H1 (cell line): ENCODE measurements at regions not wholly inside any gene's neighbourhood (a gene's known extent, or its start where the extent isn't known, plus 50 kb on each side); places are given as distances from the start of the nearest gene placed in this dataset.

Experiments used
- CTCF ChIA-PET: fragments of 300-600 bp; sonication (Branson Sonifier 250); formaldehyde crosslinking; loops from one replicate; lab custom pipeline; 2021; ENCODE audit not compliant: partially characterized antibody; lab: Charles Lee
- POLR2A ChIA-PET: fragments of 300-600 bp; sonication (Branson Sonifier 250); formaldehyde crosslinking; loops from one replicate; lab custom pipeline; 2021; ENCODE audit warnings: inconsistent platforms; ENCODE audit not compliant: partially characterized antibody; lab: Charles Lee
- DNase-seq, 2 experiments: peaks; one replicate each; pipeline versions ENCODE4 v3.0.0 to v3.0.0-alpha.2; 2010 to 2022; ENCODE audit warnings: low spot score in 2 of 2, low read depth in 1 of 2, mixed read lengths in 1 of 2
- FAIRE-seq: peaks from 2 replicates; lab custom pipeline; 2011; peaks lifted over from hg19 to GRCh38; lab: Jason Lieb, UNC
- H2AFZ ChIP-seq: 2 replicates; pipeline ENCODE4 v1.8.1; 2012; ENCODE audit warnings: low read length, inconsistent platforms
- H2AK5ac ChIP-seq: 2 replicates; pipeline ENCODE4 v1.6.1; 2013; ENCODE audit warnings: low read depth, low read length
- H2BK120ac ChIP-seq: replicated peaks from 2 replicates; pipeline ENCODE3; 2013; ENCODE audit warnings: low read depth, low read length, inconsistent platforms
- H2BK12ac ChIP-seq: 2 replicates; pipeline ENCODE4 v1.6.1; 2013; ENCODE audit warnings: low read depth, low read length
- H2BK15ac ChIP-seq: 2 replicates; pipeline ENCODE4 v1.6.1; 2013; ENCODE audit warnings: low read length
- H2BK20ac ChIP-seq: 2 replicates; pipeline ENCODE4 v1.6.1; 2013; ENCODE audit warnings: low read length
- H2BK5ac ChIP-seq: 2 replicates; pipeline ENCODE4 v1.6.1; 2013; ENCODE audit warnings: low read depth, low read length
- H3K14ac ChIP-seq: 2 replicates; pipeline ENCODE4 v1.6.1; 2013; ENCODE audit warnings: inconsistent platforms; ENCODE audit not compliant: insufficient read length
- H3K18ac ChIP-seq: 2 replicates; pipeline ENCODE4 v1.6.1; 2013; ENCODE audit warnings: low read length; ENCODE audit errors: extremely low read depth
- H3K23ac ChIP-seq: 2 replicates; pipeline ENCODE4 v1.6.1; 2013; ENCODE audit warnings: inconsistent platforms; ENCODE audit not compliant: insufficient read length
- H3K23me2 ChIP-seq: 2 replicates; pipeline ENCODE4 v1.6.1; 2013; ENCODE audit warnings: low read depth, low read length
- H3K27ac ChIP-seq: 2 replicates; pipeline ENCODE4 v1.6.1; 2011; ENCODE audit warnings: low read depth, low read length, inconsistent platforms
- H3K27me3 ChIP-seq, 4 experiments: replicated peaks in 1 of 4; 1 replicate in 1 of 4; 2 replicates in 3 of 4; pipeline versions ENCODE4 v1.6.1 to v1.8.1; 2011 to 2013; ENCODE audit warnings: low read length in 3 of 4, mild to moderate bottlenecking in 3 of 4, inconsistent platforms in 2 of 4, mixed read lengths in 2 of 4, moderate library complexity in 1 of 4; ENCODE audit not compliant: control insufficient read depth in 3 of 4, insufficient read depth in 3 of 4; ENCODE audit errors: extremely low read depth in 1 of 4
- H3K36me3 ChIP-seq, 4 experiments: 2 replicates each; pipeline versions ENCODE4 v1.6.1 to v1.8.1; 2011 to 2013; ENCODE audit warnings: mild to moderate bottlenecking in 4 of 4, low read length in 3 of 4, moderate library complexity in 2 of 4, control low read depth in 1 of 4, inconsistent platforms in 1 of 4; ENCODE audit not compliant: insufficient read depth in 4 of 4, control insufficient read depth in 2 of 4
- H3K4ac ChIP-seq: replicated peaks from 2 replicates; pipeline ENCODE3; 2013; ENCODE audit warnings: low read length, low read depth, mixed read lengths, inconsistent platforms; ENCODE audit not compliant: insufficient read length
- H3K4me1 ChIP-seq, 4 experiments: replicated peaks in 1 of 4; 1 replicate in 1 of 4; 2 replicates in 3 of 4; pipeline versions ENCODE4 v1.6.1 to v1.8.1; 2011 to 2013; ENCODE audit warnings: low read length in 3 of 4, inconsistent platforms in 2 of 4, mixed read lengths in 1 of 4; ENCODE audit not compliant: insufficient read depth in 4 of 4, control insufficient read depth in 3 of 4
- H3K4me2 ChIP-seq, 2 experiments: 2 replicates each; pipeline versions ENCODE4 v1.6.1 to v1.8.1; 2011 to 2013; ENCODE audit warnings: low read depth in 2 of 2, low read length in 2 of 2, control low read depth in 1 of 2, inconsistent platforms in 1 of 2, mild to moderate bottlenecking in 1 of 2; ENCODE audit not compliant: insufficient read depth in 1 of 2
- H3K4me3 ChIP-seq, 4 experiments: fragments of 200-600, 300-600 bp in 1 of 4; sonication (generic), shearing (Covaris generic), sonication (Bioruptor Twin) in 1 of 4; 2 replicates each; pipeline versions ENCODE4 v1.5.1 to v1.8.1; 2011 to 2016; ENCODE audit warnings: low read length in 4 of 4, low read depth in 3 of 4, control low read depth in 2 of 4, inconsistent platforms in 2 of 4, mild to moderate bottlenecking in 2 of 4, mixed read lengths in 1 of 4, moderate library complexity in 1 of 4; ENCODE audit not compliant: insufficient read depth in 2 of 4; ENCODE audit errors: extremely low read depth in 1 of 4
- H3K56ac ChIP-seq: replicated peaks from 2 replicates; pipeline ENCODE3; 2013; ENCODE audit warnings: low read depth, mild to moderate bottlenecking, mixed read lengths, low read length, inconsistent platforms; ENCODE audit not compliant: insufficient read length
- H3K79me1 ChIP-seq: 2 replicates; pipeline ENCODE4 v1.6.1; 2013; ENCODE audit warnings: low read depth, low read length, control low read depth
- H3K79me2 ChIP-seq, 2 experiments: 2 replicates each; pipeline versions ENCODE4 v1.6.1 to v1.8.1; 2012 to 2013; ENCODE audit warnings: low read length in 2 of 2, mild to moderate bottlenecking in 2 of 2, inconsistent platforms in 1 of 2; ENCODE audit not compliant: insufficient read depth in 2 of 2, control insufficient read depth in 1 of 2
- H3K9ac ChIP-seq, 4 experiments: replicated peaks in 1 of 4; 1 replicate in 1 of 4; 2 replicates in 3 of 4; pipeline versions ENCODE4 v1.6.1 to v1.8.1; 2011 to 2013; ENCODE audit warnings: low read depth in 3 of 4, low read length in 3 of 4, control low read depth in 2 of 4, mild to moderate bottlenecking in 2 of 4, moderate library complexity in 2 of 4, inconsistent platforms in 1 of 4; ENCODE audit errors: extremely low read depth in 1 of 4
- H3K9me3 ChIP-seq, 2 experiments: 2 replicates each; pipeline versions ENCODE4 v1.6.1 to v1.8.1; 2012 to 2013; ENCODE audit warnings: mild to moderate bottlenecking in 2 of 2, moderate library complexity in 2 of 2, control low read depth in 1 of 2, inconsistent platforms in 1 of 2, low read depth in 1 of 2, low read length in 1 of 2, mixed read lengths in 1 of 2; ENCODE audit not compliant: insufficient read depth in 2 of 2
- H4K20me1 ChIP-seq, 2 experiments: replicated peaks in 1 of 2; 2 replicates each; pipeline versions ENCODE3 to v1.8.1; 2011 to 2013; ENCODE audit warnings: inconsistent platforms in 2 of 2, low read length in 2 of 2, mild to moderate bottlenecking in 1 of 2; ENCODE audit not compliant: insufficient read depth in 2 of 2, control insufficient read depth in 1 of 2
- H4K5ac ChIP-seq: 2 replicates; pipeline ENCODE4 v1.6.1; 2013; ENCODE audit warnings: low read length, low read depth, mixed read lengths, inconsistent platforms; ENCODE audit not compliant: insufficient read length
- H4K8ac ChIP-seq: 2 replicates; pipeline ENCODE4 v1.8.0; 2013; ENCODE audit warnings: mild to moderate bottlenecking, moderate library complexity, low read length, inconsistent platforms; ENCODE audit not compliant: insufficient read depth; ENCODE audit errors: extremely low read depth
- H4K91ac ChIP-seq: replicated peaks from 2 replicates; pipeline ENCODE3; 2013; ENCODE audit warnings: low read length, mixed read lengths, inconsistent platforms; ENCODE audit not compliant: insufficient read length
- JUND ChIP-seq: IDR thresholded peaks from 2 replicates; pipeline ENCODE4 v1.6.1; 2011; ENCODE audit warnings: mild to moderate bottlenecking, improper control_type of control experiment, low read length
- POLR2A ChIP-seq, 2 experiments: IDR thresholded peaks; 1 replicate in 1 of 2; 2 replicates in 1 of 2; pipeline ENCODE4 v1.6.1; 2011; ENCODE audit warnings: low read depth in 2 of 2, low read length in 2 of 2, mild to moderate bottlenecking in 2 of 2; ENCODE audit errors: control extremely low read depth in 1 of 2
- TAF7 ChIP-seq: optimal IDR thresholded peaks from 2 replicates; pipeline ENCODE3; 2011; ENCODE audit warnings: low read depth, mild to moderate bottlenecking, inconsistent platforms, low read length, moderate library complexity, borderline replicate concordance
- TCF12 ChIP-seq: IDR thresholded peaks from 2 replicates; pipeline ENCODE4 v1.6.1; 2011; ENCODE audit warnings: low read depth, mild to moderate bottlenecking, low read length
- ZNF274 ChIP-seq: IDR thresholded peaks from 2 replicates; pipeline ENCODE4 v1.7.0; 2012; ENCODE audit warnings: low read length, borderline replicate concordance; ENCODE audit errors: extremely low read depth
- WGBS, 2 experiments: shearing (Covaris generic) in 1 of 2; methylation state at CpG; one replicate each; pipeline versions ENCODE4 v1.1.6 to v1.1.7; 2013 to 2015; ENCODE audit warnings: low lambda C conversion rate in 2 of 2, mixed read lengths in 2 of 2, inconsistent platforms in 1 of 2, low coverage in 1 of 2, missing lambda C conversion rate in 1 of 2; ENCODE audit not compliant: insufficient replicate concordance in 2 of 2, insufficient coverage in 1 of 2, insufficient read length in 1 of 2; ENCODE audit errors: extremely low coverage in 1 of 2, missing lambda C conversion rate in 1 of 2; 5-methylcytosine and 5-hydroxymethylcytosine counted together

- no peak for FAIRE-seq
- CTCF ChIA-PET, result interaction anchor here (1.5 kb wide), 1 partner anchor 53 kb away, joined by 4 read pairs; no protein-coding TSS in a partner anchor
- no peak for TF ChIP-seq TAF7
- no peak for TF ChIP-seq ZNF274
- no peak for TF ChIP-seq POLR2A (IDR thresholded peaks at IDR 0.05; ENCODE audit: control extremely low read depth in 1 of 2, low read depth in 2 of 2, low read length in 2 of 2)
- no peak for TF ChIP-seq JUND
- no peak for TF ChIP-seq TCF12
Measured at GRCh38 chr18:77894060-77894459, 644.4 kb downstream of the GALR1 start.

More at GRCh38 chr18:77894060-77894459, 644.4 kb downstream of the GALR1 start:
- H2BK12ac ChIP-seq, result no peak overlapping the region
- no peak overlapping the region for H2AK5ac ChIP-seq
- POLR2A ChIA-PET, result no interaction called here
- H3K79me2 ChIP-seq, result no peaks in the 10 kb centered on the region
- H4K91ac ChIP-seq, result no peak overlapping the region
- H2BK5ac ChIP-seq, result no peak overlapping the region
- no peaks in the 10 kb centered on the region for H4K20me1 ChIP-seq
- H3K9me3 ChIP-seq, result peaks cover 0 to 2% of the 10 kb centered on the region in 2 experiments; a peak in 1 of 4 replicates
- no peak overlapping the region for H3K4ac ChIP-seq
- H2BK120ac ChIP-seq, result no peak overlapping the region
- no peaks in the 10 kb centered on the region for H3K27me3 ChIP-seq
- no peak overlapping the region for H3K4me3 ChIP-seq
- no peak overlapping the region for H3K27ac ChIP-seq
- H3K4me1 ChIP-seq, result peaks cover 0 to 6% (median 3%) of the 10 kb centered on the region in 4 experiments; a peak in 2 of 7 replicates
- no peaks in the 10 kb centered on the region for H3K23me2 ChIP-seq
- DNase-seq, result no peak
- H3K9ac ChIP-seq, result no peak overlapping the region
- H3K56ac ChIP-seq, result no peak overlapping the region
- 88% methylated on average over 6 of the region's 6 CpGs; no CpG with 5 or more reads in 1 of the 2 experiments for WGBS, 2 experiments
- H3K4me2 ChIP-seq, result no peak overlapping the region
- no peak overlapping the region for H4K5ac ChIP-seq
- H2BK20ac ChIP-seq, result no peak overlapping the region
- no peak overlapping the region for H3K23ac ChIP-seq
- no peaks in the 10 kb centered on the region for H3K79me1 ChIP-seq
- no peak overlapping the region for H2AFZ ChIP-seq
- no peak overlapping the region for H3K14ac ChIP-seq
- no peak overlapping the region for H3K18ac ChIP-seq
- H3K36me3 ChIP-seq, result no peaks in the 10 kb centered on the region
- no peak overlapping the region for H4K8ac ChIP-seq
- H2BK15ac ChIP-seq, result no peak overlapping the region
